NCI-H774 (cell line): ENCODE measurements at regions not wholly inside any gene's neighbourhood (a gene's known extent, or its start where the extent isn't known, plus 50 kb on each side); places are given as distances from the start of the nearest gene placed in this dataset.
"Not testable (repeated sequence)": the region's sequence is repeated elsewhere in the genome, so short reads cannot be mapped to it uniquely, and the experiment has no call there.

Experiments
- DNase-seq: peaks from one replicate; lab custom pipeline; 2025; lab: John Stamatoyannopoulos, UW

GRCh38 chr2:60356346-60356745, 197.1 kb downstream of the BCL11A start:
- no peak for DNase-seq

- DNase-seq: no peak
Observed at GRCh38 chr2:60355849-60356261, 197.6 kb downstream of the BCL11A start.

- DNase-seq: no peak
Observed at GRCh38 chr2:60354713-60355112, 198.7 kb downstream of the BCL11A start.

GRCh38 chr2:60353863-60354262, 199.6 kb downstream of the BCL11A start:
- no peak for DNase-seq

- no peak for DNase-seq
Observed at GRCh38 chr2:60353406-60353800, 200.1 kb downstream of the BCL11A start.

GRCh38 chr2:60352491-60353405, 200.7 kb downstream of the BCL11A start:
- no peak for DNase-seq

- DNase-seq: no peak
Observed at GRCh38 chr2:60351802-60352201, 201.7 kb downstream of the BCL11A start.

GRCh38 chr2:60351321-60351720, 202.1 kb downstream of the BCL11A start:
- no peak for DNase-seq

GRCh38 chr2:60350791-60351190, 202.7 kb downstream of the BCL11A start:
- DNase-seq: no peak

- no peak for DNase-seq
Observed at GRCh38 chr2:60347781-60348180, 205.7 kb downstream of the BCL11A start.

GRCh38 chr2:60342491-60342890, 211.0 kb downstream of the BCL11A start:
- DNase-seq: not testable (repeated sequence)

- DNase-seq: no peak
Observed at GRCh38 chr2:60341151-60341550, 212.3 kb downstream of the BCL11A start.

- DNase-seq: no peak
Observed at GRCh38 chr2:60339286-60339685, 214.2 kb downstream of the BCL11A start.

GRCh38 chr2:60337142-60337497, 216.3 kb downstream of the BCL11A start:
- no peak for DNase-seq

- no peak for DNase-seq
Observed at GRCh38 chr2:60336442-60337141, 216.9 kb downstream of the BCL11A start.

- no peak for DNase-seq
Observed at GRCh38 chr2:60335533-60336237, 217.8 kb downstream of the BCL11A start.

- no peak for DNase-seq
Observed at GRCh38 chr2:60334610-60335009, 218.8 kb downstream of the BCL11A start.

GRCh38 chr2:60333264-60333663, 220.2 kb downstream of the BCL11A start:
- DNase-seq: no peak

- peak; percentile 34 for DNase-seq
Observed at GRCh38 chr2:60331115-60331809, 222.2 kb downstream of the BCL11A start.

- DNase-seq: no peak
Observed at GRCh38 chr2:60329225-60329624, 224.2 kb downstream of the BCL11A start.

- no peak for DNase-seq
Observed at GRCh38 chr2:60324536-60324935, 228.9 kb downstream of the BCL11A start.

GRCh38 chr2:60321816-60322215, 231.6 kb downstream of the BCL11A start:
- no peak for DNase-seq
